Left colon (tissue), 2 donors: ENCODE measurements at regions not wholly inside any gene's neighbourhood (a gene's known extent, or its start where the extent isn't known, plus 50 kb on each side); places are given as distances from the start of the nearest gene placed in this dataset.

Source experiments
- ATAC-seq: fragments of 200-7000 bp; cut with Tn5 transposase; one replicate; pipeline ENCODE4 v1.9.1; 2020; ENCODE audit warnings: mild to moderate bottlenecking, moderate library complexity
- DNase-seq, 2 donors: peaks; one replicate each; pipeline ENCODE4 v3.0.0-alpha.2; 2020
- intact Hi-C, 2 donors: fragments of 100-400 bp; cut with DNase I in 1 of 2; cut with micrococcal nuclease in 1 of 2; formaldehyde crosslinking; loops; one replicate each; pipeline versions ENCODE4 v1.11.2 to v1.14.0; 2022; cut with DNase I, micrococcal nuclease
- donor health status: DM: no; HTN: no; CAD: no.
- donor health status: DM: yes; HTN: yes; CAD: no.

- ATAC-seq = no peak
- intact Hi-C loops = no loop called here
These were observed 178.2 kb upstream of the SORCS1 start for GRCh38 chr10:107342711-107343110.

GRCh38 chr10:107341281-107341680, 176.8 kb upstream of the SORCS1 start:
- intact Hi-C loops = no loop called here
- no peak for DNase-seq
- ATAC-seq = no peak

More at GRCh38 chr10:107342711-107343110, 178.2 kb upstream of the SORCS1 start:
- no peak for DNase-seq

- DNase-seq (no peak), ATAC-seq (no peak)
- intact Hi-C loops = no loop called here
These were observed 175.8 kb upstream of the SORCS1 start for GRCh38 chr10:107340326-107340725.

GRCh38 chr10:107336061-107336460, 171.6 kb upstream of the SORCS1 start:
- intact Hi-C loops = no loop called here
- ATAC-seq (no peak), DNase-seq (no peak)

GRCh38 chr10:107317592-107317991, 153.1 kb upstream of the SORCS1 start:
- no peak for ATAC-seq
- intact Hi-C loops = no loop called here

GRCh38 chr10:107303203-107303602, 138.7 kb upstream of the SORCS1 start:
- intact Hi-C loops = no loop called here
- ATAC-seq (no peak), DNase-seq (no peak)

More at GRCh38 chr10:107317592-107317991, 153.1 kb upstream of the SORCS1 start:
- DNase-seq = no peak

GRCh38 chr10:107299606-107300005, 135.1 kb upstream of the SORCS1 start:
- DNase-seq (no peak), ATAC-seq (no peak)
- intact Hi-C loops = no loop called here

GRCh38 chr10:107284187-107284586, 119.7 kb upstream of the SORCS1 start:
- intact Hi-C loops = no loop called here
- no peak for DNase-seq
- ATAC-seq = no peak

- intact Hi-C loops = no loop called here
- ATAC-seq (peak; percentile 99), DNase-seq (no peak)
These were observed 115.8 kb upstream of the SORCS1 start for GRCh38 chr10:107280293-107280692.

- no peak for DNase-seq
- ATAC-seq = no peak
- intact Hi-C loops = no loop called here
These were observed 113.1 kb upstream of the SORCS1 start for GRCh38 chr10:107277591-107277990.

- DNase-seq (no peak), ATAC-seq (no peak)
- intact Hi-C loops = no loop called here
These were observed 111.3 kb upstream of the SORCS1 start for GRCh38 chr10:107275806-107276205.

GRCh38 chr10:107269626-107270025, 105.1 kb upstream of the SORCS1 start:
- DNase-seq (no peak), ATAC-seq (no peak)
- intact Hi-C loops = no loop called here

GRCh38 chr10:107264742-107265141, 100.2 kb upstream of the SORCS1 start:
- ATAC-seq (no peak), DNase-seq (no peak)
- intact Hi-C loops = no loop called here

GRCh38 chr10:107244122-107244521, 79.6 kb upstream of the SORCS1 start:
- ATAC-seq = no peak
- intact Hi-C loops = no loop called here
- no peak for DNase-seq

- ATAC-seq (no peak), DNase-seq (no peak)
- intact Hi-C loops = no loop called here
These were observed 73.8 kb upstream of the SORCS1 start for GRCh38 chr10:107238275-107238674.

GRCh38 chr10:107232013-107232412, 67.5 kb upstream of the SORCS1 start:
- ATAC-seq (no peak), DNase-seq (no peak)
- intact Hi-C loops = no loop called here

- intact Hi-C loops = no loop called here
- DNase-seq = no peak
- ATAC-seq = no peak
These were observed 66.4 kb upstream of the SORCS1 start for GRCh38 chr10:107230887-107231286.

- DNase-seq (no peak), ATAC-seq (no peak)
- intact Hi-C loops = no loop called here
These were observed 51.2 kb upstream of the SORCS1 start for GRCh38 chr10:107215681-107216080.
